DND-41 (cell line): ENCODE measurements at regions not wholly inside any gene's neighbourhood (a gene's known extent, or its start where the extent isn't known, plus 50 kb on each side); places are given as distances from the start of the nearest gene placed in this dataset.

Source experiments
- ATAC-seq: fragments of 200-7000 bp; cut with Tn5 transposase; 3 replicates; pipeline ENCODE4 v1.9.1; 2021; ENCODE audit warnings: low read depth; ENCODE audit not compliant: insufficient read depth
- DNase-seq: peaks from one replicate; pipeline ENCODE4 v3.0.0-alpha.2; 2020
- H2AFZ ChIP-seq: 2 replicates; pipeline ENCODE4 v1.6.0; 2012; ENCODE audit warnings: low read depth, low read length
- H3K27ac ChIP-seq: 2 replicates; pipeline ENCODE4 v1.5.1; 2012; ENCODE audit warnings: low read length, inconsistent platforms
- H3K27me3 ChIP-seq: fragments of 200-600 bp; sonication (generic); 2 replicates; pipeline ENCODE4 v1.6.0; 2012; ENCODE audit warnings: low read length, mild to moderate bottlenecking, inconsistent platforms; ENCODE audit not compliant: insufficient read depth, poor library complexity
- H3K36me3 ChIP-seq: 2 replicates; pipeline ENCODE4 v1.5.1; 2012; ENCODE audit warnings: low read length, inconsistent platforms; ENCODE audit not compliant: insufficient read depth
- H3K4me1 ChIP-seq: 2 replicates; pipeline ENCODE4 v1.5.1; 2012; ENCODE audit warnings: mild to moderate bottlenecking, low read length; ENCODE audit not compliant: insufficient read depth
- H3K4me2 ChIP-seq: 2 replicates; pipeline ENCODE4 v1.6.0; 2012; ENCODE audit warnings: mild to moderate bottlenecking, moderate library complexity, low read length, inconsistent platforms; ENCODE audit not compliant: insufficient read depth
- H3K4me3 ChIP-seq, 2 experiments: fragments of 200-600 bp in 1 of 2; shearing (Covaris generic) in 1 of 2; 2 replicates each; pipeline ENCODE4 v1.5.1; 2012 to 2016; ENCODE audit warnings: inconsistent platforms in 2 of 2, low read length in 2 of 2, mild to moderate bottlenecking in 2 of 2, low read depth in 1 of 2, moderate library complexity in 1 of 2
- H3K79me2 ChIP-seq: 2 replicates; pipeline ENCODE4 v1.6.0; 2012; ENCODE audit warnings: low read length, inconsistent platforms; ENCODE audit not compliant: insufficient read depth
- H3K9ac ChIP-seq: 2 replicates; pipeline ENCODE4 v1.6.0; 2012; ENCODE audit warnings: low read depth, mild to moderate bottlenecking, inconsistent platforms, low read length, moderate library complexity
- H3K9me3 ChIP-seq: 2 replicates; pipeline ENCODE4 v1.5.1; 2012; ENCODE audit warnings: low read length, moderate library complexity, mild to moderate bottlenecking, inconsistent platforms; ENCODE audit not compliant: insufficient read depth, severe bottlenecking
- H4K20me1 ChIP-seq: 2 replicates; pipeline ENCODE4 v1.6.0; 2012; ENCODE audit warnings: low read length; ENCODE audit not compliant: insufficient read depth
- CTCF ChIP-seq: IDR thresholded peaks from 2 replicates; pipeline ENCODE4 v1.5.1; 2012; ENCODE audit warnings: borderline replicate concordance, low read length, moderate library complexity, mild to moderate bottlenecking; ENCODE audit not compliant: poor library complexity, severe bottlenecking; ENCODE audit errors: extremely low read depth
- EZH2 ChIP-seq: IDR thresholded peaks from 3 replicates; pipeline ENCODE4 v1.6.1; 2012; ENCODE audit warnings: borderline replicate concordance, low read depth, mild to moderate bottlenecking, moderate library complexity, low read length, inconsistent platforms; ENCODE audit not compliant: severe bottlenecking

- no peak overlapping the region for H3K4me3 ChIP-seq
- H3K9ac ChIP-seq = no peak overlapping the region
- DNase-seq (peak; percentile 6), ATAC-seq (peak; percentile 72)
- H3K79me2 ChIP-seq = no peaks in the 10 kb centered on the region
- no peak overlapping the region for H3K27ac ChIP-seq
- TF ChIP-seq CTCF (no peak), EZH2 (no peak)
- no peak overlapping the region for H3K4me2 ChIP-seq
- no peaks in the 10 kb centered on the region for H4K20me1 ChIP-seq
- H3K36me3 ChIP-seq = no peaks in the 10 kb centered on the region
- H3K4me1 ChIP-seq = no peaks in the 10 kb centered on the region
- H3K9me3 ChIP-seq = no peaks in the 10 kb centered on the region
- no peaks in the 10 kb centered on the region for H3K27me3 ChIP-seq
- no peak overlapping the region for H2AFZ ChIP-seq
Observed at GRCh38 chr6:140809694-140810101, 1323.0 kb upstream of the GJE1 start.

DNA sequence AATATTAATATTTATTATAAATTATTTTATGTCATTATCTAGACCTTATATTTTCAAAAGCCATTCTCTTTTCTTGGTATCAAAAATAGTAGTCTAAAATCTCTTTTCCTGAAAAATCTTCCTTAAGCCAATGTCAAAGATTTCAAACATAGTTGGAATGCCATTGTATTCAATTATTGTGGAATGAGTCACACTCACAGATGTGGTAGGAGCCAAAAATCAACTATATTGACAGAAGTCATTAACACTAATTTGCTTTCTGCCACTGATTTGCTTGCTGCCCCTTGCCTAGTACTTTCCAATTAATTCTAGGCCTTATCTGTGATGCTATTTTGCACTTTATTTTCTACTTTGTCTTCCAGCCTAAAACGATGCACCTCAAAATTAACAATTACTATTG lies 1326.3 kb upstream of the GJE1 start:
- no peak overlapping the region for H3K27ac ChIP-seq
- H4K20me1 ChIP-seq = no peaks in the 10 kb centered on the region
- no peaks in the 10 kb centered on the region for H3K27me3 ChIP-seq
- H3K36me3 ChIP-seq = no peaks in the 10 kb centered on the region
- H3K9me3 ChIP-seq = no peaks in the 10 kb centered on the region
- no peak overlapping the region for H2AFZ ChIP-seq
- H3K9ac ChIP-seq = no peak overlapping the region
- TF ChIP-seq EZH2 (no peak), CTCF (no peak)
- ATAC-seq (no peak), DNase-seq (no peak)
- no peak overlapping the region for H3K4me3 ChIP-seq
- H3K4me1 ChIP-seq = no peaks in the 10 kb centered on the region
- no peak overlapping the region for H3K4me2 ChIP-seq
- H3K79me2 ChIP-seq = no peaks in the 10 kb centered on the region

- TF ChIP-seq EZH2 = no peak
- no peak for TF ChIP-seq CTCF
- Histone ChIP-seq H3K79me2 (no peaks in the 10 kb centered on the region), H3K4me2 (no peak overlapping the region), H3K9me3 (no peaks in the 10 kb centered on the region), H3K4me3 (no peak overlapping the region), H2AFZ (no peak overlapping the region), H4K20me1 (no peaks in the 10 kb centered on the region), H3K4me1 (no peaks in the 10 kb centered on the region), H3K9ac (no peak overlapping the region), H3K36me3 (no peaks in the 10 kb centered on the region), H3K27me3 (no peaks in the 10 kb centered on the region), H3K27ac (no peak overlapping the region)
- ATAC-seq = no peak
- no peak for DNase-seq
Observed at GRCh38 chr6:140794544-140794943, 1338.2 kb upstream of the GJE1 start.

- Histone ChIP-seq H3K9ac (no peak overlapping the region), H3K27ac (no peak overlapping the region), H3K27me3 (no peaks in the 10 kb centered on the region), H2AFZ (no peak overlapping the region), H3K36me3 (no peaks in the 10 kb centered on the region), H3K4me3 (no peak overlapping the region), H3K9me3 (no peaks in the 10 kb centered on the region), H4K20me1 (no peaks in the 10 kb centered on the region), H3K4me2 (no peak overlapping the region), H3K4me1 (no peaks in the 10 kb centered on the region), H3K79me2 (no peaks in the 10 kb centered on the region)
- TF ChIP-seq EZH2 (no peak), CTCF (no peak)
- ATAC-seq = no peak
- no peak for DNase-seq
Observed at GRCh38 chr6:140790109-140790508, 1342.6 kb upstream of the GJE1 start.
